Upper lobe of left lung (tissue), 6 donors: ENCODE measurements at regions not wholly inside any gene's neighbourhood (a gene's known extent, or its start where the extent isn't known, plus 50 kb on each side); places are given as distances from the start of the nearest gene placed in this dataset.

Experiments used
- ATAC-seq, 2 donors: fragments of 200-7000 bp; cut with Tn5 transposase; one replicate each; pipeline ENCODE4 v1.9.1; 2022; ENCODE audit warnings: mild to moderate bottlenecking in 2 of 2, moderate library complexity in 2 of 2; ENCODE audit not compliant: low FRiP score in 2 of 2
- DNase-seq, 2 donors: peaks; one replicate each; pipeline ENCODE4 v3.0.0-alpha.2; 2019 to 2020
- H3K27ac ChIP-seq, 4 donors: fragments of 200-600 bp; sonication (generic); one replicate each; pipeline ENCODE4 v1.5.1; 2016 to 2019
- H3K27me3 ChIP-seq, 4 donors: fragments of 200-600 bp; sonication (generic); one replicate each; pipeline ENCODE4 v1.5.1; 2017 to 2019
- H3K36me3 ChIP-seq, 4 donors: fragments of 200-600 bp; sonication (generic); one replicate each; pipeline ENCODE4 v1.5.1; 2016 to 2019
- H3K4me1 ChIP-seq, 4 donors: fragments of 200-600 bp; sonication (generic); one replicate each; pipeline ENCODE4 v1.5.1; 2018 to 2019
- H3K4me3 ChIP-seq, 4 donors: fragments of 200-600 bp; sonication (generic); one replicate each; pipeline ENCODE4 v1.5.1; 2017 to 2019; ENCODE audit warnings: mild to moderate bottlenecking in 2 of 4, moderate library complexity in 1 of 4
- H3K9me3 ChIP-seq, 4 donors: fragments of 200-600 bp; sonication (generic); one replicate each; pipeline ENCODE4 v1.5.1; 2018 to 2019
- EP300 ChIP-seq, 4 donors: sonication (generic); formaldehyde crosslinking; IDR thresholded peaks; one replicate each; pipeline ENCODE4 v1.5.1; 2017; ENCODE audit warnings: antibody characterized with exemption in 4 of 4, control low read depth in 2 of 4
- POLR2A ChIP-seq, 4 donors: fragments of 450-650 bp; IDR thresholded peaks; one replicate each; pipeline ENCODE4 v1.5.1; 2016 to 2017; ENCODE audit warnings: antibody characterized with exemption in 4 of 4, mild to moderate bottlenecking in 2 of 4
- POLR2AphosphoS5 ChIP-seq, 2 donors: sonication (generic); formaldehyde crosslinking; IDR thresholded peaks; one replicate each; pipeline ENCODE4 v1.5.1; 2017; ENCODE audit warnings: antibody characterized with exemption in 2 of 2
- WGBS, 2 donors: methylation state at CpG; one replicate each; pipeline ENCODE4 v1.1.5; 2017 to 2018; 5-methylcytosine and 5-hydroxymethylcytosine counted together
- TF ChIP-seq, protein P1 (sequence below), 6 experiments: fragments of 450-650 bp in 4 of 6; fragments of 200-600 bp in 2 of 6; sonication (generic) in 2 of 6; IDR thresholded peaks; one replicate each; pipeline ENCODE4 v1.5.1; 2016 to 2019; ENCODE audit warnings: antibody characterized with exemption in 6 of 6
- donor health status: DM: no; HTN: no; CAD: no; lungs with moderate emphysema.
- donor health status: DM: no; HTN: yes; CAD: no; lungs with severe emphysema.

DNA sequence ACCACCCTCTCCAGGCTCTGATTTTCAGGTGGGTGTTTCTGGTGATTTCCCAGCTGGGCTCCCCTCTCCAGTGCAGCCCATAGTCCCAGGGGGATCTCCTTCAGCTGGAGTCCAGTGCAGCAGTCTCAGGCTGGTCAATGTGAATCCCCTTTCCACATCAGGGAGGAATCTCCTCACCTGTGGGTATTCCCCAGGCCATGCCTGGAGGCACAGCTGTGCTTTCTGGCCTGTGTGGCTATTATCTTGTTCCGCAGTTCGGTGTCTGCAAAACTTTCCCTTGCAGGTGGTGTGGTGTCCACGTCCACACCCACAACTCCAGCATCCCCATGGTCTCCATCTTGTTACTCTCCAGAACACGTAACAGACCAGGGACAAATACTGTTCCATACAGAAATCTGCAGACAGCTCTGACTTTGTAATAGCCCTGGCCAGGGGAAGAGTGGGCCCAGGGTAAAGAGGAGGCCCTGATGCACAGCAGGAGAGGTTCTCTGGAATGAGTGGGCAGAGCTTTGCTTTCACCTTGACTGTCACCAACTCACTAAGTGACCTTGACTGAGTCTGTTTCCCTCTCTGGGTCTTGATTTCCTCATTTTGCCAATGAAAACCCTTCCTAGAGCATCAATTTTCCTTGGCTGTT, 183.2 kb downstream of the CSNK2A3 start:
- WGBS, 2 donors = 64 to 90% methylated on average over 2 of the region's 4 CpGs
- Histone ChIP-seq H3K27me3 (no peaks in the 10 kb centered on the region), H3K27ac (no peak overlapping the region)

DNA sequence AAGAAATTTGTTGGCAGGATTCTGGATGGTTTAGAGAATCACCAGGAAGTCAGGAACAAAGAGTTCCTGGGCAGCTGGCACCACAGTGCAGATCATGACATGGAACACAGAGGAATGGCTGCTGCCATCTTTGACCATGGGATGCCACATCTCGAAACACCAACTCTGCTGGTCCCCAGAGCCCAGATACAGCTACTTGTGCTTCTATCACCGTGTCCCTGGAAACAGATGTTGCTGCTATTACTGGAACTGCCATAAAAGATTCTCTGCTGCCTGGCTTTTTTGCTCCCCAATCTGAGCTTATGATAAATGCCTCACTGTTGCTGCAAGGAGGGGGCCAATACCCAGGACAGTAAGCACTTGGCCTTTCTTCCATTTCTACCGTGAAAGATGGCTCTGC, 185.2 kb downstream of the CSNK2A3 start:
- WGBS, 2 donors = 30 to 49% methylated on average over 2 to 3 of the region's 3 CpGs
- Histone ChIP-seq H3K36me3 (no peaks in the 10 kb centered on the region), H3K27ac (no peak overlapping the region)

More for the DNA sequence above, 183.2 kb downstream of the CSNK2A3 start:
- Histone ChIP-seq H3K36me3 (no peaks in the 10 kb centered on the region), H3K9me3 (no peaks in the 10 kb centered on the region), H3K4me1 (no peaks in the 10 kb centered on the region), H3K4me3 (no peak overlapping the region)
- no peak for ATAC-seq
- no peak for DNase-seq
- TF ChIP-seq, protein P1, sequence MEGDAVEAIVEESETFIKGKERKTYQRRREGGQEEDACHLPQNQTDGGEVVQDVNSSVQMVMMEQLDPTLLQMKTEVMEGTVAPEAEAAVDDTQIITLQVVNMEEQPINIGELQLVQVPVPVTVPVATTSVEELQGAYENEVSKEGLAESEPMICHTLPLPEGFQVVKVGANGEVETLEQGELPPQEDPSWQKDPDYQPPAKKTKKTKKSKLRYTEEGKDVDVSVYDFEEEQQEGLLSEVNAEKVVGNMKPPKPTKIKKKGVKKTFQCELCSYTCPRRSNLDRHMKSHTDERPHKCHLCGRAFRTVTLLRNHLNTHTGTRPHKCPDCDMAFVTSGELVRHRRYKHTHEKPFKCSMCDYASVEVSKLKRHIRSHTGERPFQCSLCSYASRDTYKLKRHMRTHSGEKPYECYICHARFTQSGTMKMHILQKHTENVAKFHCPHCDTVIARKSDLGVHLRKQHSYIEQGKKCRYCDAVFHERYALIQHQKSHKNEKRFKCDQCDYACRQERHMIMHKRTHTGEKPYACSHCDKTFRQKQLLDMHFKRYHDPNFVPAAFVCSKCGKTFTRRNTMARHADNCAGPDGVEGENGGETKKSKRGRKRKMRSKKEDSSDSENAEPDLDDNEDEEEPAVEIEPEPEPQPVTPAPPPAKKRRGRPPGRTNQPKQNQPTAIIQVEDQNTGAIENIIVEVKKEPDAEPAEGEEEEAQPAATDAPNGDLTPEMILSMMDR (IDR thresholded peaks at IDR 0.05) = no peak
- TF ChIP-seq POLR2A (IDR thresholded peaks at IDR 0.05) (no peak), POLR2AphosphoS5 (IDR thresholded peaks at IDR 0.05) (no peak), EP300 (IDR thresholded peaks at IDR 0.05) (no peak)

DNA sequence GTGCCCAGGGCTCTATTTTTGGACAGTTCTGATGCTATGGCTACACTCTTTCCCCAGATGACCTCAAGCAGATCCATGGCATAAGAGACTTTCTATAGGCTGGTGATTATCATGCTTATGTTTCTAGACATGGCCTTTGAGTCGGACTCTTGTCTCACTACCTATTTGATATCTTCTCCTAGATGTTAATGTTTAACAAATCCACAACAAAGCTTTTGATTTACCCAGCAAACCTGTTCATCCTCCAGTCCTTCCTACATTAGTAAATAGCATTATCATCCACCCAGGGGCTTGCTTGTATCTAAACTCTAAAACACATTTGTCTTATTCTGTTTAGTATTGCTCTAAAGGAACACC, 188.7 kb downstream of the CSNK2A3 start:
- Histone ChIP-seq H3K4me3 (no peak overlapping the region), H3K36me3 (no peaks in the 10 kb centered on the region), H3K27me3 (no peaks in the 10 kb centered on the region), H3K9me3 (peaks cover 0 to 3% (median 0%) of the 10 kb centered on the region in 4 donors), H3K27ac (no peak overlapping the region), H3K4me1 (peaks cover 0 to 4% (median 0%) of the 10 kb centered on the region in 4 donors)
- ATAC-seq = no peak
- DNase-seq = no peak
- TF ChIP-seq POLR2A (IDR thresholded peaks at IDR 0.05) = no peak
- no peak for TF ChIP-seq EP300 (IDR thresholded peaks at IDR 0.05)
- no peak for TF ChIP-seq POLR2AphosphoS5 (IDR thresholded peaks at IDR 0.05)
- TF ChIP-seq, protein P1 (IDR thresholded peaks at IDR 0.05) = no peak
- WGBS, 2 donors = 88% methylated on average over 1 of the region's 1 CpG

More for the DNA sequence above, 185.2 kb downstream of the CSNK2A3 start:
- Histone ChIP-seq H3K9me3 (no peaks in the 10 kb centered on the region), H3K27me3 (no peaks in the 10 kb centered on the region), H3K4me3 (no peak overlapping the region), H3K4me1 (peaks cover 0 to 4% (median 0%) of the 10 kb centered on the region in 4 donors)
- ATAC-seq = no peak
- TF ChIP-seq POLR2AphosphoS5 (IDR thresholded peaks at IDR 0.05) (no peak), POLR2A (IDR thresholded peaks at IDR 0.05) (no peak)
- no peak for DNase-seq

DNA sequence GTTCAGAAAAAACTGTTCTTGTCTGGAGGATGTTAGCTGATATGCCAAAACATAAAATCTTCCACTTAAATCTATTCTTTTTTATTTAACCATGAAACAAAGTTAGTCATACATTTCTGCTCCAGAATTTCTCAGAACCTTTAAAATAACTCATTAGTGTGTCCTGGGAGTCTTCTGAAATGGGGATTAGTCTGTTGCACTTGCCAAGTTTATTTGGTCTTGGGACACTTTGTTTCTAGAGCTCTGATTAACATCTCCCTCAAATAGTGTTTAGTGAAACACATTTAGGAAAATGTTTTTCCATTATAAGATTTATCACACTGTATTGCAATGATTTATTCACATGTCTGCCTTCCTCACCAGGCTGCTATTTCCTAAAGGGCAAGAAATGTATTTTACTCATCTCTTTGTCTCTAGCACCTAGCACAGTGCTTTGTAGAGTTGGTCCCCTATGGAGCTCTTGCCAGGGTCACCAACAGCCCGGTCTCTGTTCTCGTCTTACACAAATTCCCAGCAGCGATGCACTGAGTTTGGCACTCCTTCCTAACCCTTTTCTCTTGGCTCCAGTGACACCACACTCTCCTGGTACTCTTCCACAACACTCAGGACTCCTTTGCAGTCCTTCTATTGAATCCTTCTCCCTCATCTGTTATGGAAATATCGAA, 189.2 kb downstream of the CSNK2A3 start:
- Histone ChIP-seq H3K9me3 (peaks cover 0 to 3% (median 0%) of the 10 kb centered on the region in 4 donors), H3K27ac (no peak overlapping the region), H3K36me3 (no peaks in the 10 kb centered on the region), H3K4me3 (no peak overlapping the region), H3K4me1 (peaks cover 0 to 4% (median 0%) of the 10 kb centered on the region in 4 donors), H3K27me3 (no peaks in the 10 kb centered on the region)
- 89% methylated on average over 4 of the region's 4 CpGs for WGBS, 2 donors
- TF ChIP-seq EP300 (IDR thresholded peaks at IDR 0.05) (no peak), POLR2A (IDR thresholded peaks at IDR 0.05) (no peak), POLR2AphosphoS5 (IDR thresholded peaks at IDR 0.05) (no peak)
- TF ChIP-seq, protein P1 (IDR thresholded peaks at IDR 0.05) = no peak
- DNase-seq (no peak), ATAC-seq (no peak)

GRCh38 chr11:11163236-11163635, 189.8 kb downstream of the CSNK2A3 start:
- TF ChIP-seq EP300 (IDR thresholded peaks at IDR 0.05) (no peak), POLR2AphosphoS5 (IDR thresholded peaks at IDR 0.05) (no peak), POLR2A (IDR thresholded peaks at IDR 0.05) (no peak)
- TF ChIP-seq, protein P1 (IDR thresholded peaks at IDR 0.05) = peak in 2 of 6 experiments; percentile 15 to 33
- Histone ChIP-seq H3K36me3 (no peaks in the 10 kb centered on the region), H3K9me3 (peaks cover 0 to 3% (median 0%) of the 10 kb centered on the region in 4 donors), H3K4me1 (peaks cover 0 to 4% (median 0%) of the 10 kb centered on the region in 4 donors), H3K27me3 (no peaks in the 10 kb centered on the region), H3K4me3 (no peak overlapping the region), H3K27ac (no peak overlapping the region)
- 45 to 49% methylated on average over 5 of the region's 5 CpGs for WGBS, 2 donors
- peak in 1 of 2 donors; percentile 36 for ATAC-seq
- DNase-seq = no peak
